ENCODE measurements at regions not wholly inside any gene's neighbourhood (a gene's known extent, or its start where the extent isn't known, plus 50 kb on each side); places are given as distances from the start of the nearest gene placed in this dataset.
"Not testable (repeated sequence)": the region's sequence is repeated elsewhere in the genome, so short reads cannot be mapped to it uniquely, and the experiment has no call there.

DNA sequence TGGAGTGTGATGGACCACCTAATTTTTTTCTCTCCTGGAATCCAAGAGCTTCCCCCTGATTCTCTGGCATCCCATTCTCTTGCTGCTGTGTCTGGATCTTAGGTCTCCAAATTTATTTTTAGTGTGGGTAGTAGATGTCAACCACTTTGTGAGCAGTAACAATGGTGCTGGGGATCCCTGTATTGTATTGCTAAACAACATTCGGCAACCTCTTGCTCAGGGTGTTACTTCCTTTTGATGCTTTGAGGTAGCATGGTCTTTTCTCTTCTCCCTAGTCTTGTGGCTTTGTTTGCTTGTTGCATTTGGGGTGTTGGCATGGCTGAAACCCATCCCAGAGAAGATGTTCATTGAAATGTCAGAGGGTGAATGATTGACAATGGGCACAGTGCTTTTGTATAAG lies 737.4 kb downstream of the BCL11A start:
- DNase-seq (ENCODE audit: low read depth, low spot score) (no peak), ATAC-seq (no peak)
- H3K27me3 ChIP-seq (ENCODE audit: control insufficient read depth, insufficient read depth, low read length): no peaks in the 10 kb centered on the region
- H3K9me3 ChIP-seq (ENCODE audit: control insufficient read depth, insufficient read depth, low read depth, low read length): no peaks in the 10 kb centered on the region
- in situ Hi-C loops (cut with HindIII; ENCODE audit: low pct_unique_long_range_greater_than_20kb, low sequenced_read_pairs) (no loop called here), intact Hi-C loops (cut with micrococcal nuclease; ENCODE audit: unreplicated experiment) (no loop called here)
- ChIA-PET CTCF (no interaction called here), POLR2A (no interaction called here)
- TF ChIP-seq POLR2AphosphoS5 (IDR thresholded peaks at IDR 0.05; ENCODE audit: low read depth, low read length): no peak
- TF ChIP-seq, protein P1, sequence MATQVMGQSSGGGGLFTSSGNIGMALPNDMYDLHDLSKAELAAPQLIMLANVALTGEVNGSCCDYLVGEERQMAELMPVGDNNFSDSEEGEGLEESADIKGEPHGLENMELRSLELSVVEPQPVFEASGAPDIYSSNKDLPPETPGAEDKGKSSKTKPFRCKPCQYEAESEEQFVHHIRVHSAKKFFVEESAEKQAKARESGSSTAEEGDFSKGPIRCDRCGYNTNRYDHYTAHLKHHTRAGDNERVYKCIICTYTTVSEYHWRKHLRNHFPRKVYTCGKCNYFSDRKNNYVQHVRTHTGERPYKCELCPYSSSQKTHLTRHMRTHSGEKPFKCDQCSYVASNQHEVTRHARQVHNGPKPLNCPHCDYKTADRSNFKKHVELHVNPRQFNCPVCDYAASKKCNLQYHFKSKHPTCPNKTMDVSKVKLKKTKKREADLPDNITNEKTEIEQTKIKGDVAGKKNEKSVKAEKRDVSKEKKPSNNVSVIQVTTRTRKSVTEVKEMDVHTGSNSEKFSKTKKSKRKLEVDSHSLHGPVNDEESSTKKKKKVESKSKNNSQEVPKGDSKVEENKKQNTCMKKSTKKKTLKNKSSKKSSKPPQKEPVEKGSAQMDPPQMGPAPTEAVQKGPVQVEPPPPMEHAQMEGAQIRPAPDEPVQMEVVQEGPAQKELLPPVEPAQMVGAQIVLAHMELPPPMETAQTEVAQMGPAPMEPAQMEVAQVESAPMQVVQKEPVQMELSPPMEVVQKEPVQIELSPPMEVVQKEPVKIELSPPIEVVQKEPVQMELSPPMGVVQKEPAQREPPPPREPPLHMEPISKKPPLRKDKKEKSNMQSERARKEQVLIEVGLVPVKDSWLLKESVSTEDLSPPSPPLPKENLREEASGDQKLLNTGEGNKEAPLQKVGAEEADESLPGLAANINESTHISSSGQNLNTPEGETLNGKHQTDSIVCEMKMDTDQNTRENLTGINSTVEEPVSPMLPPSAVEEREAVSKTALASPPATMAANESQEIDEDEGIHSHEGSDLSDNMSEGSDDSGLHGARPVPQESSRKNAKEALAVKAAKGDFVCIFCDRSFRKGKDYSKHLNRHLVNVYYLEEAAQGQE (IDR thresholded peaks at IDR 0.05; ENCODE audit: insufficient read depth in 1 of 2, low read depth in 2 of 2, low read length in 1 of 2): no peak
- no peak for TF ChIP-seq SIN3A (IDR thresholded peaks at IDR 0.05; ENCODE audit: borderline replicate concordance, insufficient read depth, low read depth, low read length)
- TF ChIP-seq, protein P2, sequence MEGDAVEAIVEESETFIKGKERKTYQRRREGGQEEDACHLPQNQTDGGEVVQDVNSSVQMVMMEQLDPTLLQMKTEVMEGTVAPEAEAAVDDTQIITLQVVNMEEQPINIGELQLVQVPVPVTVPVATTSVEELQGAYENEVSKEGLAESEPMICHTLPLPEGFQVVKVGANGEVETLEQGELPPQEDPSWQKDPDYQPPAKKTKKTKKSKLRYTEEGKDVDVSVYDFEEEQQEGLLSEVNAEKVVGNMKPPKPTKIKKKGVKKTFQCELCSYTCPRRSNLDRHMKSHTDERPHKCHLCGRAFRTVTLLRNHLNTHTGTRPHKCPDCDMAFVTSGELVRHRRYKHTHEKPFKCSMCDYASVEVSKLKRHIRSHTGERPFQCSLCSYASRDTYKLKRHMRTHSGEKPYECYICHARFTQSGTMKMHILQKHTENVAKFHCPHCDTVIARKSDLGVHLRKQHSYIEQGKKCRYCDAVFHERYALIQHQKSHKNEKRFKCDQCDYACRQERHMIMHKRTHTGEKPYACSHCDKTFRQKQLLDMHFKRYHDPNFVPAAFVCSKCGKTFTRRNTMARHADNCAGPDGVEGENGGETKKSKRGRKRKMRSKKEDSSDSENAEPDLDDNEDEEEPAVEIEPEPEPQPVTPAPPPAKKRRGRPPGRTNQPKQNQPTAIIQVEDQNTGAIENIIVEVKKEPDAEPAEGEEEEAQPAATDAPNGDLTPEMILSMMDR (IDR thresholded peaks at IDR 0.05): no peak
- no peak for TF ChIP-seq TCF7L2 (IDR thresholded peaks at IDR 0.05; ENCODE audit: low read depth, low read length)
- no peak overlapping the region for H3K4me3 ChIP-seq (ENCODE audit: low read depth in 2 of 2, low read length in 2 of 2)
- H3K36me3 ChIP-seq (ENCODE audit: control insufficient read depth, insufficient read depth, low read length): no peaks in the 10 kb centered on the region
- no peak overlapping the region for H3K27ac ChIP-seq (ENCODE audit: low read length)
- BruUV-seq (replicated peaks): no TSS peak
- H3K4me1 ChIP-seq (ENCODE audit: control insufficient read depth, insufficient read depth, low read length): no peaks in the 10 kb centered on the region

DNA sequence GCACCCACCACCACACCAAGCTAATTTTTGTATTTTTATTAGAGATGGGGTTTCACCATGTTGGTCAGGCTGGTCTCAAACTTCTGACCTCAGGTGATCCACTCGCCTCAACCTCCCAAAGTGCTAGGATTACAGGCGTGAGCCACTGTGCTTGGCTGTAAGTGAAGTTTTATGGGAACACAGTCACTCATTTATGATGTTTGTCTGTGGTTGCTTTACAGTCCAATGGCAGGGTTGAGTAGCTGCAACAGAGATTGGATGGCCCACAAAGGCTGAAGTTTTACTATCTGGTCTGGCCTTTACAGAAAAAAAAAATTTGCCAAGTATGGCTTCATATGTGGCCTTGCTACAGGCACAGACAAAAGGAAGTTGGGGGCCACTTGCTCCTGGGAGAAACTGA lies 743.2 kb downstream of the BCL11A start:
- H3K4me3 ChIP-seq (ENCODE audit: low read depth in 2 of 2, low read length in 2 of 2); POLR2A ChIA-PET; CTCF ChIA-PET; H3K27ac ChIP-seq (ENCODE audit: low read length); ATAC-seq; H3K27me3 ChIP-seq (ENCODE audit: control insufficient read depth, insufficient read depth, low read length); DNase-seq (ENCODE audit: low read depth, low spot score); intact Hi-C loops (cut with micrococcal nuclease; ENCODE audit: unreplicated experiment); H3K36me3 ChIP-seq (ENCODE audit: control insufficient read depth, insufficient read depth, low read length); H3K4me1 ChIP-seq (ENCODE audit: control insufficient read depth, insufficient read depth, low read length); H3K9me3 ChIP-seq (ENCODE audit: control insufficient read depth, insufficient read depth, low read depth, low read length); in situ Hi-C loops (cut with HindIII; ENCODE audit: low pct_unique_long_range_greater_than_20kb, low sequenced_read_pairs); BruUV-seq (replicated peaks): not testable (repeated sequence)

DNA sequence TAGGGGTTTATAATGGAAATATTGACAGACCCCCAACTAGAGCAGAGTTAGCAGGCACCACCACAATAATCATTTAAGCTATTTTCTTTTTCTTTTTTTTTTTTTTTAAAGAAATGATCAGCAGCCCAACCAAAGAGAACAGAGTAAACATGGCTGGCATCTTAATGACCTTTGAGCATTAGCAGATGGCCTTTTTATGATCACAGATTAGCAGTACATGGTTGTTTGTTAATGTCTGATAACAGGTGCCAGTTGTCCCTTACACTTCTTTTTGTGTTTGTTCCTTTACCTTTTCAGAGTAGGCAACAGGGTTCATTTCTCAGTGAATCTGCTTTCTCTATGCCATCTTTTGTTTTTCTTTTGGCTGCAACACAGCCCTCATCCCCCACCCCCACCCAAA lies 747.0 kb downstream of the BCL11A start:
- TF ChIP-seq TCF7L2 (IDR thresholded peaks at IDR 0.05; ENCODE audit: low read depth, low read length) (no peak), POLR2AphosphoS5 (IDR thresholded peaks at IDR 0.05; ENCODE audit: low read depth, low read length) (no peak), SIN3A (IDR thresholded peaks at IDR 0.05; ENCODE audit: borderline replicate concordance, insufficient read depth, low read depth, low read length) (no peak)
- TF ChIP-seq, protein P2 (IDR thresholded peaks at IDR 0.05): no peak
- TF ChIP-seq, protein P1 (IDR thresholded peaks at IDR 0.05; ENCODE audit: insufficient read depth in 1 of 2, low read depth in 2 of 2, low read length in 1 of 2): no peak
- ChIA-PET POLR2A (interaction anchor here (0.6 kb wide), 1 partner anchor 165 kb away, joined by 3 read pairs; no protein-coding TSS in a partner anchor), CTCF (interaction anchor here (0.6 kb wide), 1 partner anchor 306 kb away, joined by 4 read pairs; no protein-coding TSS in a partner anchor)

More for the DNA sequence above, 747.0 kb downstream of the BCL11A start:
- Histone ChIP-seq H3K9me3 (ENCODE audit: control insufficient read depth, insufficient read depth, low read depth, low read length) (no peaks in the 10 kb centered on the region), H3K4me3 (ENCODE audit: low read depth in 2 of 2, low read length in 2 of 2) (no peak overlapping the region), H3K27me3 (ENCODE audit: control insufficient read depth, insufficient read depth, low read length) (no peaks in the 10 kb centered on the region), H3K36me3 (ENCODE audit: control insufficient read depth, insufficient read depth, low read length) (no peaks in the 10 kb centered on the region), H3K27ac (ENCODE audit: low read length) (no peak overlapping the region), H3K4me1 (ENCODE audit: control insufficient read depth, insufficient read depth, low read length) (no peaks in the 10 kb centered on the region)
- BruUV-seq (replicated peaks): no TSS peak
- DNase-seq (ENCODE audit: low read depth, low spot score): no peak
- intact Hi-C loops (cut with micrococcal nuclease; ENCODE audit: unreplicated experiment): no loop called here
- in situ Hi-C loops (cut with HindIII; ENCODE audit: low pct_unique_long_range_greater_than_20kb, low sequenced_read_pairs): no loop called here
- ATAC-seq: no peak
